Activated naive CD8-positive, alpha-beta T cell treated with anti-CD3 and anti-CD28 coated beads, Interleukin-2, amount 10 ng/mL, durations not matched to agents 7 days and 5 days (primary cell): ENCODE measurements at regions not wholly inside any gene's neighbourhood (a gene's known extent, or its start where the extent isn't known, plus 50 kb on each side); places are given as distances from the start of the nearest gene placed in this dataset.
"Not testable (repeated sequence)": the region's sequence is repeated elsewhere in the genome, so short reads cannot be mapped to it uniquely, and the experiment has no call there.

Experiments
- ATAC-seq: fragments of 150-1000 bp; cut with Tn5 transposase; one replicate; pipeline ENCODE4 v1.10.0; 2021; ENCODE audit warnings: low read depth, moderate library complexity
- POLR2A ChIA-PET: fragments of 350-600 bp; sonication (Branson Sonifier 250); formaldehyde crosslinking; loops from one replicate; lab custom pipeline; 2021; ENCODE audit warnings: antibody characterized with exemption; lab: Charles Lee
- DNase-seq: peaks from one replicate; pipeline ENCODE4 v3.0.0; 2021
- H3K27ac Mint-ChIP-seq: one replicate; pipeline ENCODE4 v1.8.0; 2022; ENCODE audit warnings: mild to moderate bottlenecking, mixed read lengths
- H3K27me3 Mint-ChIP-seq: one replicate; pipeline ENCODE4 v1.8.0; 2022; ENCODE audit warnings: mild to moderate bottlenecking, moderate library complexity, mixed read lengths
- H3K36me3 Mint-ChIP-seq: one replicate; pipeline ENCODE4 v1.8.0; 2021; ENCODE audit warnings: mild to moderate bottlenecking, mixed read lengths
- H3K4me1 Mint-ChIP-seq: one replicate; pipeline ENCODE4 v1.8.0; 2021; ENCODE audit warnings: mixed read lengths
- H3K4me3 Mint-ChIP-seq: one replicate; pipeline ENCODE4 v1.8.0; 2022; ENCODE audit warnings: mild to moderate bottlenecking, moderate library complexity, mixed read lengths
- H3K9me3 Mint-ChIP-seq: one replicate; pipeline ENCODE4 v1.8.0; 2021; ENCODE audit warnings: mixed read lengths

DNA sequence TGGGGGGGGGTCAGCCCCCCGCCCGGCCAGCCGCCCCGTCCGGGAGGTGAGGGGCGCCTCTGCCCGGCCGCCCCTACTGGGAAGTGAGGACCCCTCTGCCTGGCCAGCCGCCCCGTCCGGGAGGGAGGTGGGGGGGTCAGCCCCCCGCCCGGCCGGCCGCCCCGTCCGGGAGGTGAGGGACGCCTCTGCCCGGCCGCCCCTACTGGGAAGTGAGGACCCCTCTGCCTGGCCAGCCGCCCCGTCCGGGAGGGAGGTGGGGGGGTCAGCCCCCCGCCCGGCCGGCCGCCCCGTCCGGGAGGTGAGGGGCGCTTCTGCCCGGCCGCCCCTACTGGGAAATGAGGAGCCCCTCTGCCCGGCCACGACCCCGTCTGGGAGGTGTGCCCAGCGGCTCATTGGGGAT lies 210.7 kb upstream of the RPL34 start:
- POLR2A ChIA-PET, ATAC-seq: not testable (repeated sequence)

DNA sequence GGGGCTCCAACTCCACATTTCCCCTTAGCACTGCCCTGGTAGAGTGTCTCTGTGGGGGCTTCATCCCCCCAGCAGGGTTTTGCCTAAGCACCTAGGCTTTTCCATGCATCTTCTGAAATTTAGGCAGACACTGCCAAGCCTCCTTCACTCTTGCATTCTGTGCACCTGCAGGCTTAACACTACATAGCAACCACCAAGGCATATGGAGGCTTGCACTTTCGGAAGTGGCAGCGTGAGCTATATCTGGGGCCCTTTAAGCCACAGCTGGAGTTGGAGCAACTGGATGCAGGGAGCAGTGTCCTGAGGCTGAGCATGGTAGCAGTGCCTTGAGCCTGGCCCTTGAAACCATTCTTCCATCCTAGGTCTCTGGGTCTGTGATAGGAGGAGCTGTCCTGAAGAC lies 214.8 kb upstream of the RPL34 start:
- Mint-ChIP-seq H3K27ac (no peak overlapping the region), H3K9me3 (peaks cover 15% of the 10 kb centered on the region), H3K27me3 (no peaks in the 10 kb centered on the region), H3K36me3 (peaks cover 10% of the 10 kb centered on the region), H3K4me3 (no peak overlapping the region), H3K4me1 (no peaks in the 10 kb centered on the region)
- no peak for ATAC-seq
- no peak for DNase-seq
- POLR2A ChIA-PET = no interaction called here

More for the DNA sequence above, 210.7 kb upstream of the RPL34 start:
- not testable (repeated sequence) for H3K4me3 Mint-ChIP-seq, H3K4me1 Mint-ChIP-seq, H3K27ac Mint-ChIP-seq, H3K36me3 Mint-ChIP-seq, DNase-seq, H3K27me3 Mint-ChIP-seq
- H3K9me3 Mint-ChIP-seq = peaks cover 10% of the 10 kb centered on the region

DNA sequence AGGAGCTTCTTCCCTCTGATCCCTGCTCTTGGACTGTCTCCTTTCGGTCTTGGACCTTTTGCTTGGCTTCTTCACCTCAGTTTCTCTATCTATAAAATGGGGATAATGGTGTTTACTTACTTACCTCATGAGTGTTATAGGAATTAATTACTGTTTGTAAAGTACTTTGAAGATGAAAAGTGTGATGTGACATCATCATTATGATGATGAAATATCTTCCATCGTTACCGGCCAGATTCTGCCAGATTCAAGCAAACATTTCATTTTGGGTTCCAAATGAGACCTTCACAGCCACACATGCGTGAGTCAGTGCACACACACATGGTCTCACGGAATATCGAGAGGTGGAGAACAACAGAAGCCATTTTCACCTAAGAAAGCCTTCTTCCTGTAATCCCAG lies 220.1 kb upstream of the RPL34 start:
- Mint-ChIP-seq H3K4me3 (no peak overlapping the region), H3K4me1 (no peaks in the 10 kb centered on the region), H3K27me3 (no peaks in the 10 kb centered on the region), H3K36me3 (peaks cover 3% of the 10 kb centered on the region), H3K27ac (no peak overlapping the region), H3K9me3 (peaks cover 5% of the 10 kb centered on the region)
- DNase-seq (no peak), ATAC-seq (no peak)
- POLR2A ChIA-PET = no interaction called here

DNA sequence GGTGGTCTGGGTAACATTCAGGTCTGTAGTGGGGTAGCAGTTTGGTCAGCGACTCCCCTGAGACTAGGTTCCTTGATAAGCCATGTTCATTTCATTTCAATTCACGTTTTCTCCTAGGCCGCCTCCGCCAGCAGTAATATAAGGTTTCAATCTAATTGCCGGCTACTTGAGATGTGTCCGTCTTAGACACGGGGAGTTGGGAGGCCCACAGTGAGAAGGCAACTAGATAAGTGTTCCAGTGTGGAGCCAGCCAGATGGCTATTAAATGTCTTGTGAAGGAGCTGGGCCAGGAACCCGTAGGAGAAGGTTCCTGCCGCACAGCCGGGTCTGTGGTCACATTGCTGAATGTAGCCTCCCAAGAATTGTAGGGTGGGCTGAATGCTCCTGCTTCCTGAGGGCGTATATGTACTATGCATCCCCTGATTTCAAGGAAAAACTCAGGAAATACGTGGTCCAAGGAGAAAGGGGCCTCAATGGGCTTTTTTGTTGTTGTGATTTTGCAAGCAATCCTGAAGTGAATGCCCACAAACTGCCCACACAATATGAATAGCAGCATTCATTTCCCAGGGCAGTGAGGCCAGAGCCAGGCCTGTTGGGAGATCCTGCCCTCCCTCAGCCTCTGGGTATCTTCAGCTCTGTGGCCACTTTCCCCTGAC lies 220.6 kb upstream of the RPL34 start:
- DNase-seq (no peak), ATAC-seq (no peak)
- Mint-ChIP-seq H3K27me3 (no peaks in the 10 kb centered on the region), H3K27ac (no peak overlapping the region), H3K4me3 (no peak overlapping the region), H3K9me3 (peaks cover 5% of the 10 kb centered on the region), H3K36me3 (peaks cover 3% of the 10 kb centered on the region), H3K4me1 (peaks cover 4% of the 10 kb centered on the region)
- POLR2A ChIA-PET = no interaction called here

DNA sequence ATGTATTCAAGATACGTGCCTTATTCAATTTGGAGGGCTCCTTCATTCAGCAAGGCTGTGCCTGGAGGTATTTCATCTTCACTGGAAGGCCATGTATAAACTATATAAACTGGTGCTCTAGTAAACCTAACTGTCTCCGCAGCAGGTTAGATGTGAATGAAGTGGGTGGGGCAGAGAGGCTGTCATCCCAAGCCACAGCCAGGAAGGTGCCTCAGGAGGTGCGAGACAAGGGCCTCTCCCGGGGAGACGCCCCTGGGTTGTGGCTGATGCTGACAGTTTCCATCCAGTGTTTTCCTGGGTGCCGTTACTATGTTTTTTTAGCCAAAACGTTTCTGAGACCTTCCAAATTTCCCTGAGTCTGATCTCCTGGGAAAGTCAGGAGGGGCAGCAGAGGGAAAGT lies 221.5 kb upstream of the RPL34 start:
- Mint-ChIP-seq H3K27me3 (peaks cover 2% of the 10 kb centered on the region), H3K36me3 (peaks cover 1% of the 10 kb centered on the region), H3K9me3 (peaks cover 2% of the 10 kb centered on the region), H3K4me3 (no peak overlapping the region), H3K4me1 (peaks cover 8% of the 10 kb centered on the region), H3K27ac (no peak overlapping the region)
- POLR2A ChIA-PET = no interaction called here
- DNase-seq = no peak
- no peak for ATAC-seq

DNA sequence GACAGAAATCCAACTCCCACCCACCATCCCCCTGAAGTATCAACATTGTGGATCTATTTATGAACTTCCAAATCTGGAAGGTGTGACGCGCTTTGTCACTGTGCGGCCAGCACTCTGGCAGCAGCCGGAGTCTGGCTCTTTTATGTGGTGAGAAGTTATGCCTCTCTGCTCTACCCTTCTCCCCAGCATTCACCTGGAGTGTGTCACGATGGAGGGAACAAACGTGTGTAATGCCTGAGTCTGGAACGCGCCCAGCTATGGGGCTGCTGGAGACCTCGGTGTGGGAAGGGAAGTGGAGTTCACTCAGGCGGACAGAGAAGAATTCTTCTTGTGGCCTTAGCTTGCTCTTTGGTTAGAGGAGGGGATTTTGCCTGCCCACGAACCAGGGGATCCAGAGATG lies 222.1 kb upstream of the RPL34 start:
- no peak overlapping the region for H3K4me3 Mint-ChIP-seq
- POLR2A ChIA-PET = no interaction called here
- no peak overlapping the region for H3K27ac Mint-ChIP-seq
- peaks cover 8% of the 10 kb centered on the region for H3K4me1 Mint-ChIP-seq
- DNase-seq = no peak
- no peak for ATAC-seq
- H3K36me3 Mint-ChIP-seq = peaks cover 1% of the 10 kb centered on the region
- H3K9me3 Mint-ChIP-seq = peaks cover 2% of the 10 kb centered on the region
- peaks cover 2% of the 10 kb centered on the region for H3K27me3 Mint-ChIP-seq

DNA sequence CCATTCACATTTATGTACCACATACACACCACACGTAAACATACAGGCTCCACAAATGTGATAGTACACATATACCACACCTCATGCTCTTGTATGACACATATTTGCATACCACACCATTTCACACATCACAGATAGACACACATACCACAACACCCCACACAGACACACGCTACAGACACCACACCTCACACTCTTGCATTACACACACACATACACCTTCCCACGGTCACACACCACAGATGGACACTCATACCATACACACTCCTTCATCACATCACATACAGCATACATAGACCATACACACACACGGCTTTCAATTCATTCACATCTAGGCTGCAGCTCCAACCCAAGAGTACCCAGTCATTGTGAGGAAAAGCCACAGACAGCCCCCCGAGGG lies 222.5 kb upstream of the RPL34 start:
- peaks cover 8% of the 10 kb centered on the region for H3K4me1 Mint-ChIP-seq
- DNase-seq (no peak), ATAC-seq (no peak)
- POLR2A ChIA-PET = no interaction called here
- H3K36me3 Mint-ChIP-seq = peaks cover 1% of the 10 kb centered on the region
- no peak overlapping the region for H3K4me3 Mint-ChIP-seq
- H3K9me3 Mint-ChIP-seq = peaks cover 2% of the 10 kb centered on the region
- H3K27me3 Mint-ChIP-seq = peaks cover 2% of the 10 kb centered on the region
- H3K27ac Mint-ChIP-seq = no peak overlapping the region

DNA sequence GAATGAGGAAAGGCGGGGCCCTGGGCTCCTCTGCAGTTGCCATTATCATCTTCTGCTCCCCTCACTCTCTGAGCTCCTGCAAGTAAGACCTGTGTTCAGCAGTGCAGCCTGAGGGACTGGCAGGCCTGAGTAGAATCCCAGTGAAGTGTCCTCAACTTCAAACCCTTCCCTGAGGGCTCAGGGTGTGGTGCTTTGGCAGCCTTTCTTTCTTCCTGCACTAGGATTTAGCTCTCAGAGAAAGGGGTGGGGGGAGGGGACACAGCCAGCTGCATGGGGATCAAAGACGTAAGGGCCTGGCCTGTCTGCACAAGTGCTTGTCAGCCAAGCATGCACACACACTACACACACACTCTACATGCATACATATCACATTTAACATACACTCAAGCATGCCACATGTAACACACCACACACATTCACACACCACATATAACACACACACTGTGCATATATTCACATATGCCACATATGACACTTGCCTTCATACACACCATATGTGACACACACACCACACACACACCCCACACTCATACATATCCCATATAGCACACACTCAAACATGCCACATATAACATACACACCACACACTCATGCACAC lies 223.4 kb upstream of the RPL34 start:
- Mint-ChIP-seq H3K36me3 (peaks cover 1% of the 10 kb centered on the region), H3K27ac (no peak overlapping the region), H3K4me1 (peaks cover 8% of the 10 kb centered on the region), H3K9me3 (no peaks in the 10 kb centered on the region), H3K4me3 (no peak overlapping the region), H3K27me3 (peaks cover 2% of the 10 kb centered on the region)
- no peak for ATAC-seq
- no peak for DNase-seq
- POLR2A ChIA-PET = no interaction called here

DNA sequence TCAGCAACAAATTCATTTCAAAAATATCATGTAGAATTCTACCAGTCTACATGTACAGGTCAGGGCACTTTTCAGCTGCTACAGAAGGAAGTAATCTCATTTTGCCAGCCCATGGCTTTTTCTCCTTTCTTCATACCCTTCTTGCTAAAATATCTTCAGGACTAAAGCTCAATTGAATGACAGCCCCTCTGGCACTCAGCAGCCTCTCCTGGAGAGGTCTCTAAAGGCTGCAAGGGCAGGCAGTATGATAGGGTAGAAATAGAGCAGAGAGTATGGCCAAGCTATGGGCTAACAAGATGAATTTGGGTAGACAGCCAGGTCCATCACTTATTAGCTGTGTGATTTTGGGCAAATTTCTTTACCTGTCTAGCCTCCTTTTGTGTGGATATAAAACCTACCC lies 224.6 kb upstream of the RPL34 start:
- Mint-ChIP-seq H3K9me3 (no peaks in the 10 kb centered on the region), H3K27me3 (peaks cover 2% of the 10 kb centered on the region), H3K27ac (no peak overlapping the region), H3K36me3 (peaks cover 1% of the 10 kb centered on the region), H3K4me3 (no peak overlapping the region), H3K4me1 (peaks cover 8% of the 10 kb centered on the region)
- DNase-seq (no peak), ATAC-seq (no peak)
- POLR2A ChIA-PET = interaction anchor here (0.6 kb wide), 1 partner anchor 45 kb away, joined by 3 read pairs; no protein-coding TSS in a partner anchor

DNA sequence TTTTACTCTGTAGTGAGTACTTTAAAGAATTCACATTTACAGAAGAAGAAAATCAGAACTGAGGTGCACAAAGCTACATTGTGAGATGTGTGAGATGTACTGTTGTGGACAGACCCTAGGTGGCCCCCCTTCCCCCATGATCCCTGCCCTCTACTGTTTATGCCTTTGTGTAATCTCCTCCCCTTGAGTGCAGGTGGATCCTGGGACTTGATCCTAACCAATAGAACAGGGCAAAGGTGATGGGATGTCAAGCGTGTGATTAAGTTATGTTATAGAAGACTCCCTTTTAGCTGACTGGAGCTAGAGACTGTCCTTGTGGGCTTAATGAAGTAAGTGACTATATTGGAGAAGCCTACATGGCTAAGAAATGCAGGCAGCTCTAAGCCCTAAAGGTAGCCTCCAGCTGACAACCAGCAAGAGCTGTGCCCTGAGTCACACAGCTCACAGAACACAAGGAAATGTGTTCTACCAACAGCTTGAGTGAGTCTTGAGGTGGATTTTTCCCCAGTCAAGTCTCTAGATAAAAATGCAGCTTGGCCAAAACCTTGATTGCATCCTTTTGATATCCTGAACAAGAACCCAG lies 225.2 kb upstream of the LEF1 start:
- H3K27ac Mint-ChIP-seq = no peak overlapping the region
- H3K9me3 Mint-ChIP-seq = no peaks in the 10 kb centered on the region
- POLR2A ChIA-PET = no interaction called here
- H3K4me3 Mint-ChIP-seq = no peak overlapping the region
- peaks cover 2% of the 10 kb centered on the region for H3K27me3 Mint-ChIP-seq
- H3K4me1 Mint-ChIP-seq = peaks cover 8% of the 10 kb centered on the region
- ATAC-seq (no peak), DNase-seq (no peak)
- H3K36me3 Mint-ChIP-seq = peaks cover 1% of the 10 kb centered on the region

DNA sequence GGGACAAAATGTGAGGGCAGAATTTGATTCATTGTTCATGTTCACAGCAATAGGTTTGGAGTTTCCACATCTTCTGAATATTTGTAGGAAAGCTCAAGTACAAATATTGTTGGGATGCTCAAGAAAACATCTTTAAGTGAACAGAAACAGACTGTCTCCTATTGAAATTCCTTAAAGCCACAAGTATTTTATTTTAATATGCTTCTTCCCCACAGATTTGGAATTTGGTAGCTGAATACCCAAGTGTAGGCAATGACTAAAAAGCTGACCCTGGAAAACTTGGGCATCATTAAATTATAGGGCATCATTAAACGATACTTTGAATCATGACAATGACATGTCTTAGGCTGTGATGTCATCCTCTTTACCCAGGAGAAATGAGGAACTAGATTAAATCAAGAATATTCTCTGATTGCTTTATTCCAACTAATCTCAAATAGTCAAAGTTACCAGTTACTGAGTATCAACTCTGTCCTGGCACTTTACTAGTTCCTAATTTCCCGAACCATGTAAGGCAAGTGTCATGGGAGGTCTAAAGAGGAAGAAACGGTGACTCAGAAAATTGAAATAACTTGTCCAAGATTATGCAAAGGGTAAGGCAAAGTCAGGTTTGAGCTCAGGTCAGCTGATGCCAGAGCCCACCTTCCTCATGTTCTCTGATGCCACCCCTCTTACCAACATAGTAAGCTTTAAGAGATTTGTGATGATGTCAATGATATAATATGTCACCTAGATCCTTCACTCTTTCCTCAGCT lies 223.1 kb upstream of the LEF1 start:
- DNase-seq (no peak), ATAC-seq (no peak)
- Mint-ChIP-seq H3K4me3 (no peak overlapping the region), H3K27me3 (peaks cover 5% of the 10 kb centered on the region), H3K4me1 (peaks cover 8% of the 10 kb centered on the region), H3K9me3 (no peaks in the 10 kb centered on the region), H3K36me3 (peaks cover 1% of the 10 kb centered on the region), H3K27ac (no peak overlapping the region)
- POLR2A ChIA-PET = no interaction called here

DNA sequence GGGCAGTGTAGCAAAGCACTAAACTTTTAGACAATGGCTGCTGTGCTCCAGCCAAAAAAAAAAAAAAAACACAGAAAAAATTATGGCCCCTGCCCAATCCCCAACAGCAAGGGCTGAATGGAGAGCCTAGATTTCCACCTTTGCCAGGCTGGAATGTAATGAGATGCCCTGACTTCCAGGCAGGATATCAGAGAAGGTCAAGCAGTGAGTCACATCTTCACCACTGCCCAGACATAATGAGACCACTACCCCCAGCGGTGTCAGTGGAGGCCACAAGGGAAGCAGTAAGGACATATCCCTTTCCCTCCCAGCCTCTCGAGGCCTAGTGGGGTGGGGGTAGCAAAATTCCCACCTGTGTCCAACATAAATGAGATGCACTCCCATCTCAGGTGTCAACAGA lies 216.3 kb upstream of the LEF1 start:
- H3K4me1 Mint-ChIP-seq = peaks cover 1% of the 10 kb centered on the region
- H3K27me3 Mint-ChIP-seq = peaks cover 5% of the 10 kb centered on the region
- H3K9me3 Mint-ChIP-seq = no peaks in the 10 kb centered on the region
- H3K36me3 Mint-ChIP-seq = no peaks in the 10 kb centered on the region
- ATAC-seq (no peak), DNase-seq (no peak)
- no peak overlapping the region for H3K27ac Mint-ChIP-seq
- H3K4me3 Mint-ChIP-seq = no peak overlapping the region
- POLR2A ChIA-PET = no interaction called here

DNA sequence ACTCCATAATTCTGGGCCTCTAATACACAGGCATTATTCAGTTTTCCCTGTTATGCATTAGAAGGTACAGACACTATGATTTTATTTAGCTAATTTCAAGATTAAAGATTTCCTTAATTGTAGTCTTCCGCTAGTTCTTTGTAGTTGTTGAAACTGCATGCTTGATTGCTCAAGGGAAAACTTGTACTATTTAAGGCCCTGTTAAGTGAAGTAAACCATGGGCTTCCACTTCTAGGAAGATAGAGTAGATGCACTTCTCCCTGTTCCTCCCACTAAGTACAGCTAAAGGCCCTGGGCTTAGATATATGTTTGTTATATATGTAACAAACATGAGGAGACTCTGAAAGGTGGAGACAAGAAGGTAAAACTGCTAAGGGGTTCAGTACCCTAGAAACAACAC lies 215.8 kb upstream of the LEF1 start:
- no peak for DNase-seq
- H3K9me3 Mint-ChIP-seq = no peaks in the 10 kb centered on the region
- no peak overlapping the region for H3K27ac Mint-ChIP-seq
- POLR2A ChIA-PET = interaction anchor here (0.5 kb wide), 1 partner anchor 64 kb away, joined by 3 read pairs; no protein-coding TSS in a partner anchor
- peaks cover 2% of the 10 kb centered on the region for H3K36me3 Mint-ChIP-seq
- no peak overlapping the region for H3K4me3 Mint-ChIP-seq
- peaks cover 2% of the 10 kb centered on the region for H3K4me1 Mint-ChIP-seq
- peaks cover 5% of the 10 kb centered on the region for H3K27me3 Mint-ChIP-seq
- ATAC-seq = no peak
